Renal cortex interstitium (tissue), 11 donors: ENCODE measurements at regions not wholly inside any gene's neighbourhood (a gene's known extent, or its start where the extent isn't known, plus 50 kb on each side); places are given as distances from the start of the nearest gene placed in this dataset.

Experiments used
- DNase-seq, 11 donors: peaks; one replicate each; pipeline ENCODE4 v3.0.0-alpha.2; 2013; ENCODE audit warnings: low read depth in 9 of 11, low spot score in 4 of 11; ENCODE audit errors: extremely low read depth in 1 of 11

- DNase-seq: no peak
These were observed 288.9 kb downstream of the SLC4A3 start for GRCh38 chr2:219916281-219916680.

DNA sequence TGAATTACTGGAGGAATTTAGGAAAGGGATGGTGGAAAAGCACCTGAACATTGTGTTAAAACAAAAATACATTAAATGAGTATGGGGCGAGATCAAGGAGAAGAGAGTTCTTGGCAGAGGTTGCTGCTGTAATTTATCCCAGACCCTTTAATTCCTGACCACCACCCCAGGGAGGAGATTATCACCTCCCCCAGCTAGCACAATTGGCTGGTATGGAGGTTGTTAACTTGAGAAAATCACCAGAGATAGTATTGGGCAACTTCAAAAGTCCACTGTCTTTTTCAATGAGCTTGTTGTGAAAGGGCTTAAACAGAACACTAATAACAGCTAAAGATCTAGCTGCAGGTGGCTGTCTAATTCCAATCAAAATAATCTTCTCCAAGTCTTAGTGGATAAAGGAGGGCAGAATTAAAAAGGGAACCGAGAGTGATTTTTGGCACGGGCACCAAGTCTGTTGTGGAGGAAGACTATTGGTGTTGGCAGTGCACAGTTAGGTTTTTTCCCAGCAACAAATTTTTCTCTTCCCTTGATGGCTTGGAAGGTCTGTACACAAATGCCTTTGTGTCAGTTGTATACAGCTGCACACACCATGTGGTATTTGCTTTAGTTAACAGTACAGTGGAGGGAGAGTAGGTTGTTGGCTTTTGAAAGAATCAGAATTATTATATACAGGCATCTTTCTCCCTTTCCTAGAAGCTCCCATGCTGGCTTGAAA, 289.5 kb downstream of the SLC4A3 start:
- no peak for DNase-seq

GRCh38 chr2:219918254-219918653, 290.8 kb downstream of the SLC4A3 start:
- DNase-seq: peak in 2 of 11 donors; percentile 22 to 27

- no peak for DNase-seq
These were observed 291.5 kb downstream of the SLC4A3 start for GRCh38 chr2:219918944-219919343.

- no peak for DNase-seq
These were observed 292.1 kb downstream of the SLC4A3 start for GRCh38 chr2:219919506-219919905.

GRCh38 chr2:219929835-219930234, 302.4 kb downstream of the SLC4A3 start:
- no peak for DNase-seq

- DNase-seq: no peak
These were observed 312.2 kb downstream of the SLC4A3 start for GRCh38 chr2:219939647-219940046.

DNA sequence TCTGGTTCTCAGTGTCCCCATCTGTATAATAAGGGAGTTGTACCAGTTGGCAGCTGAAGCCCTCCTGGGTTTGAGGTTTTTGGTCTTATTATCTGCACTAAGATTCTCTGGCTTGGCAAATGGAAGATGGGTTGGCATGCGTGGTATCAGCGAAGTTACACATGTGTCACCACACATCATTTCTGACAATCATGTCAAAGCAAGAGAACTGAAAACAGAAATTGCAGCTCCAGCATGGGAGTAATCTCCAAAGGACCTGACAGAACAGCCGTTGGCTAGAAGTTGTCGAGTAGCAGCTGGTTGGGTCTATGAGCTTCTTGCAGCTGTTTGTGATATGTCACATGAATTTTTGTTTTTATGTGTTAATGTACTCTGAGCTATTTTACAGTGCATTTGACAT, 317.4 kb downstream of the SLC4A3 start:
- DNase-seq: peak in 4 of 11 donors; percentile 2 to 21 (median 7)

DNA sequence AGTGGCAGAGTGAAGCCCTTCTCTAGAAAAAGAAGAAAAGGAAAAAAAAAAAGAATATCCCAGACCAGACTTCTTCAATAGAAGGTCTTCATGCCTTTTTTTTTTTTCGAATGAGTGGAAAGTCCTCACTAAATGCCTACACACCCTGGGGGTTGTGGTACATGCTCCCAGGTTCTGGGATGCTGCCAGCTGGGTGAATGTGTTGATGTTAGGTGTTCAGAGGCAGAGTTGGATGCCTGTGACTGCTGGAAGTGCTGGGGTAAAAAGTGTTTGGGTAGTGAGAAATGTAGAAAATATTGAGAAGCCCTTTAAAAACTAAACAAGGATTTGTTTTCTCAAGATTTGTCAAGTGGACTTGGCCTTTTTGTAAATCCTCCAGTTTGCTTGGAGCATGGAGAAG, 318.6 kb downstream of the SLC4A3 start:
- DNase-seq: no peak

DNA sequence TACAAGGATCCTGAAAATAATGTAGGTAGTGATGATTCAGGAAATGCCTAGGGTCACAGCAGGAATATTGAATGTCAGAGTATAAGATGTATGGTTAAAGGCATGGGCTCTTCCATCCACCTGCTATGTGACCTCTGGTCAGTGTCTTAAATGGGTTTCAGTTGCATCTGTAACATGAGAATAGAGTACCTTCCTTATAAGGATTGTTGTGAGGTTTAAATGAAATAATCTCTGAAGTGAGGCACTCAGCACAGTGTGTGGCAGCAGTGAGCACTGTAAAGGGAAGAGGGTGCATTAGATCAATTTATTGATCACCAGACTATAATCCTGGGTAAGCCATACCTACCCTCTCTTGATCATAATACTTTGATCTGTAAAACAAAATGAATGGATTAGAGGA, 319.1 kb downstream of the SLC4A3 start:
- no peak for DNase-seq

GRCh38 chr2:219947575-219947974, 320.1 kb downstream of the SLC4A3 start:
- DNase-seq: no peak

GRCh38 chr2:219949053-219949452, 321.6 kb downstream of the SLC4A3 start:
- DNase-seq: no peak

DNA sequence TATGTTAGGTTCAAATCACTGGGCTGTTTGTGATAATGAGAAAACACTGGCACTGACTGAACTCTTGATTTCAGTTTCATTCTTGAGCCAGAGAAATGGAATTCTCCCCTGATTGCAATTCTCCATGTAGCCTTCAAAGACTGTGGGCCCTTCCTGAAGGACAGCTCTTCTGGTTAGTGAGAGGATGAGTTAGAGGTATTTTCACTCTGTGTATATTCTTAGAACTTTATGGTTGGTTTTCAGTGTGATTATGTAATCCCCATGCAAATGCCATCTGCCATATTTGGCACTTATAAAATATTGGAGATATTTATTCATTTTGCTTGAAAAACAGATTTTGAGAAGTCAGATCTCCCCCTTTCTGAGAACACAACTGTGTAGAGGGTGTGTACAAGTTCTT, 323.7 kb downstream of the SLC4A3 start:
- DNase-seq: no peak

GRCh38 chr2:219954331-219954730, 326.9 kb downstream of the SLC4A3 start:
- DNase-seq: no peak

GRCh38 chr2:219957820-219958219, 330.4 kb downstream of the SLC4A3 start:
- DNase-seq: no peak

- DNase-seq: no peak
These were observed 331.5 kb downstream of the SLC4A3 start for GRCh38 chr2:219958941-219959340.

GRCh38 chr2:219959471-219959870, 332.0 kb downstream of the SLC4A3 start:
- DNase-seq: no peak

GRCh38 chr2:219961947-219962498, 334.6 kb downstream of the SLC4A3 start:
- peak in 7 of 11 donors; percentile 4 to 22 (median 15) for DNase-seq

GRCh38 chr2:219962801-219963200, 335.4 kb downstream of the SLC4A3 start:
- DNase-seq: no peak

GRCh38 chr2:219965287-219966194, 338.1 kb downstream of the SLC4A3 start:
- DNase-seq: no peak
